ENCODE measurements at regions not wholly inside any gene's neighbourhood (a gene's known extent, or its start where the extent isn't known, plus 50 kb on each side); places are given as distances from the start of the nearest gene placed in this dataset.

- TF ChIP-seq CTCF (IDR thresholded peaks at IDR 0.05): no peak
Observed at GRCh38 chr1:58927041-58927721, 143.3 kb upstream of the JUN start.

GRCh38 chr1:58927722-58928085, 143.9 kb upstream of the JUN start:
- TF ChIP-seq CTCF (IDR thresholded peaks at IDR 0.05): no peak

GRCh38 chr1:58928514-58928913, 144.7 kb upstream of the JUN start:
- no peak for TF ChIP-seq CTCF (IDR thresholded peaks at IDR 0.05)

- no peak for TF ChIP-seq CTCF (IDR thresholded peaks at IDR 0.05)
Observed at GRCh38 chr1:58929671-58930325, 146.0 kb upstream of the JUN start.

GRCh38 chr1:58931024-58931423, 147.2 kb upstream of the JUN start:
- no peak for TF ChIP-seq CTCF (IDR thresholded peaks at IDR 0.05)

- no peak for TF ChIP-seq CTCF (IDR thresholded peaks at IDR 0.05)
Observed at GRCh38 chr1:58931756-58932155, 147.9 kb upstream of the JUN start.

GRCh38 chr1:58932859-58933598, 149.2 kb upstream of the JUN start:
- TF ChIP-seq CTCF (IDR thresholded peaks at IDR 0.05): no peak
